GM10266 (cell line): ENCODE measurements at regions not wholly inside any gene's neighbourhood (a gene's known extent, or its start where the extent isn't known, plus 50 kb on each side); places are given as distances from the start of the nearest gene placed in this dataset.

Source experiments
- DNase-seq: peaks from one replicate; pipeline ENCODE4 v3.0.0; 2012; ENCODE audit errors: extremely low spot score
- CTCF ChIP-seq: IDR thresholded peaks from 2 replicates; pipeline ENCODE4 v1.5.1; 2012; ENCODE audit warnings: mild to moderate bottlenecking, low read depth; ENCODE audit not compliant: control insufficient read depth, insufficient read depth; ENCODE audit errors: missing control alignments

- no peak for TF ChIP-seq CTCF
- DNase-seq: no peak
Observed at GRCh38 chr20:56715309-56715708, 86.2 kb downstream of the TFAP2C start.

- no peak for DNase-seq
- no peak for TF ChIP-seq CTCF
Observed at GRCh38 chr20:56715902-56716519, 86.9 kb downstream of the TFAP2C start.

- no peak for DNase-seq
- no peak for TF ChIP-seq CTCF
Observed at GRCh38 chr20:56716806-56717205, 87.7 kb downstream of the TFAP2C start.

- TF ChIP-seq CTCF: no peak
- no peak for DNase-seq
Observed at GRCh38 chr20:56718816-56719215, 89.7 kb downstream of the TFAP2C start.

GRCh38 chr20:56720620-56721213 is 91.6 kb downstream of the TFAP2C start:
- DNase-seq: no peak
- no peak for TF ChIP-seq CTCF

GRCh38 chr20:56722042-56722441 is 92.9 kb downstream of the TFAP2C start:
- no peak for DNase-seq

More at GRCh38 chr20:56722042-56722441, 92.9 kb downstream of the TFAP2C start:
- TF ChIP-seq CTCF: no peak
